Natural killer cell (primary cell): ENCODE measurements at regions not wholly inside any gene's neighbourhood (a gene's known extent, or its start where the extent isn't known, plus 50 kb on each side); places are given as distances from the start of the nearest gene placed in this dataset.

Experiments used
- ATAC-seq, 3 donors: fragments of 150-1000 bp in 2 of 3; fragments of 200-7000 bp in 1 of 3; cut with Tn5 transposase; 1 replicate in 1 of 3; 2 replicates in 2 of 3; pipeline ENCODE4 v1.10.0; 2021; ENCODE audit warnings: mild to moderate bottlenecking in 2 of 3, moderate library complexity in 2 of 3
- DNase-seq, 2 donors: peaks; one replicate each; pipeline versions ENCODE4 v3.0.0 to v3.0.0-alpha.2; 2013 to 2021; ENCODE audit warnings: mixed read lengths in 1 of 2
- H3K27ac ChIP-seq: one replicate; pipeline ENCODE4 v1.5.1; 2013; ENCODE audit warnings: mild to moderate bottlenecking, low read length
- H3K27me3 ChIP-seq: one replicate; pipeline ENCODE4 v1.6.1; 2013; ENCODE audit warnings: low read length; ENCODE audit not compliant: control insufficient read depth, insufficient read depth
- H3K36me3 ChIP-seq: one replicate; pipeline ENCODE4 v1.6.1; 2013; ENCODE audit warnings: low read length; ENCODE audit not compliant: control insufficient read depth, insufficient read depth
- H3K4me1 ChIP-seq: one replicate; pipeline ENCODE4 v1.6.1; 2013; ENCODE audit warnings: low read length; ENCODE audit not compliant: control insufficient read depth, insufficient read depth
- H3K4me3 ChIP-seq: one replicate; pipeline ENCODE4 v1.5.1; 2013; ENCODE audit warnings: low read length
- H3K9me3 ChIP-seq: one replicate; pipeline ENCODE4 v1.6.1; 2013; ENCODE audit warnings: low read length; ENCODE audit not compliant: control insufficient read depth, insufficient read depth
- H3K27ac Mint-ChIP-seq, 2 donors: one replicate each; pipeline ENCODE4 v1.8.0; 2022; ENCODE audit warnings: mild to moderate bottlenecking in 2 of 2, mixed read lengths in 2 of 2, moderate library complexity in 1 of 2
- H3K27me3 Mint-ChIP-seq, 2 donors: one replicate each; pipeline ENCODE4 v1.8.0; 2022; ENCODE audit warnings: low read depth in 2 of 2, mixed read lengths in 2 of 2
- H3K36me3 Mint-ChIP-seq: one replicate; pipeline ENCODE4 v1.8.0; 2022; ENCODE audit warnings: mixed read lengths
- H3K4me1 Mint-ChIP-seq, 2 donors: one replicate each; pipeline ENCODE4 v1.8.0; 2022; ENCODE audit warnings: mixed read lengths in 2 of 2
- H3K4me3 Mint-ChIP-seq: one replicate; pipeline ENCODE4 v1.8.0; 2022; ENCODE audit warnings: mild to moderate bottlenecking, moderate library complexity, mixed read lengths
- H3K9me3 Mint-ChIP-seq, 2 donors: one replicate each; pipeline ENCODE4 v1.8.0; 2022; ENCODE audit warnings: mixed read lengths in 2 of 2
- WGBS: methylation state at CpG from one replicate; pipeline ENCODE4 v1.1.7; 2013; ENCODE audit warnings: missing lambda C conversion rate; ENCODE audit not compliant: insufficient coverage; 5-methylcytosine and 5-hydroxymethylcytosine counted together
- intact Hi-C: fragments of 100-400 bp; cut with micrococcal nuclease; formaldehyde crosslinking; loops from one replicate; pipeline ENCODE4 v1.14.2; 2022
- TF ChIP-seq, protein P1 (sequence below): fragments of 200-600 bp; IDR thresholded peaks from one replicate; pipeline ENCODE4 v1.8.0; 2022; ENCODE audit warnings: antibody characterized with exemption

DNA sequence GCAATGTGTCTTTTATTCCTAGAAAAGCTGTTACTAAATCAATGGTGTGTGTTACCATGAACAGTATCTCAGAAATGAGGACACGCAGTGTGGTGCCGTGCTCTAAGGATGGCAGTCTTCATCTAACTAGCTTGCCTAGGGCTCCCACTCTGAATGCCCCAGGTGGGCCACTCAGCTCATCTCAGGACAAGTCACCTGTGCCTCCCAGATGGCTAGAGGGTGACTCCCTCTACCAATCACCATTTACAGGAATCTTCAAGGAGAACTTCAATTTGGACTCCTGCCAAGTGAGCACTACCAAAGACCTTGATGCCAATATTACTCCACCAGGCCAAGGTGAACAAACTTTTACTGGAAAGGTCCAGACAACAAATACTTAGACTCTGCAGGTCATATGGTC lies 202.8 kb upstream of the FOXQ1 start:
- WGBS, result 47% methylated on average over 2 of the region's 2 CpGs
- H3K27ac ChIP-seq, result no peak overlapping the region
- Mint-ChIP-seq H3K27ac (no peak overlapping the region), H3K36me3 (no peaks in the 10 kb centered on the region), H3K9me3 (no peaks in the 10 kb centered on the region), H3K27me3 (peaks cover 7 to 12% of the 10 kb centered on the region in 2 donors), H3K4me3 (no peak overlapping the region), H3K4me1 (no peaks in the 10 kb centered on the region)
- DNase-seq, result no peak
- H3K36me3 ChIP-seq, result no peaks in the 10 kb centered on the region
- TF ChIP-seq, protein P1, sequence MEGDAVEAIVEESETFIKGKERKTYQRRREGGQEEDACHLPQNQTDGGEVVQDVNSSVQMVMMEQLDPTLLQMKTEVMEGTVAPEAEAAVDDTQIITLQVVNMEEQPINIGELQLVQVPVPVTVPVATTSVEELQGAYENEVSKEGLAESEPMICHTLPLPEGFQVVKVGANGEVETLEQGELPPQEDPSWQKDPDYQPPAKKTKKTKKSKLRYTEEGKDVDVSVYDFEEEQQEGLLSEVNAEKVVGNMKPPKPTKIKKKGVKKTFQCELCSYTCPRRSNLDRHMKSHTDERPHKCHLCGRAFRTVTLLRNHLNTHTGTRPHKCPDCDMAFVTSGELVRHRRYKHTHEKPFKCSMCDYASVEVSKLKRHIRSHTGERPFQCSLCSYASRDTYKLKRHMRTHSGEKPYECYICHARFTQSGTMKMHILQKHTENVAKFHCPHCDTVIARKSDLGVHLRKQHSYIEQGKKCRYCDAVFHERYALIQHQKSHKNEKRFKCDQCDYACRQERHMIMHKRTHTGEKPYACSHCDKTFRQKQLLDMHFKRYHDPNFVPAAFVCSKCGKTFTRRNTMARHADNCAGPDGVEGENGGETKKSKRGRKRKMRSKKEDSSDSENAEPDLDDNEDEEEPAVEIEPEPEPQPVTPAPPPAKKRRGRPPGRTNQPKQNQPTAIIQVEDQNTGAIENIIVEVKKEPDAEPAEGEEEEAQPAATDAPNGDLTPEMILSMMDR, result no peak
- no peaks in the 10 kb centered on the region for H3K9me3 ChIP-seq
- ATAC-seq, result no peak
- H3K27me3 ChIP-seq, result no peaks in the 10 kb centered on the region
- intact Hi-C loops, result no loop called here
- no peaks in the 10 kb centered on the region for H3K4me1 ChIP-seq
- H3K4me3 ChIP-seq, result no peak overlapping the region

DNA sequence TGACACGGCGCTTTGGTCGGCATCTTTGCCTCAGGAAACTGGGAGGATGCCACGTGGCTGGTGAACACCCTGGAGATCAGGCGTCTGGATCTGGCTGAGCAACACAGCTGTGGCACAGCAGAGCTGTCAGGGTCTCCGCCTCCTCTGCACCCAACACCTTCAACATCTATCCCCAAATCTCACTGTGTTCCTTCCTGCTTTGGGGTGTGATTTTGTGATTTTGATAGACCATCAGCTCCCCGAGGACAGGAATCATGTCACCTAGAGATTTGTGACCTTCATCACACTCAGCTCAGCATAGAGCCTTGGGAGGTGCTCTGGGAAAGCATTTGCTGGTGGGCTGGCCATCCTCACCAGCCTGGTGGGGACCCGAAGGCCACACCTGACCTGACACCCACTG lies 203.7 kb upstream of the FOXQ1 start:
- DNase-seq, result no peak
- no peaks in the 10 kb centered on the region for H3K27me3 ChIP-seq
- no peaks in the 10 kb centered on the region for H3K36me3 ChIP-seq
- no peak overlapping the region for H3K4me3 ChIP-seq
- Mint-ChIP-seq H3K4me1 (no peaks in the 10 kb centered on the region), H3K27ac (no peak overlapping the region), H3K4me3 (no peak overlapping the region), H3K9me3 (no peaks in the 10 kb centered on the region), H3K27me3 (peaks cover 12 to 13% of the 10 kb centered on the region in 2 donors), H3K36me3 (no peaks in the 10 kb centered on the region)
- TF ChIP-seq, protein P1, result no peak
- ATAC-seq, result no peak
- no peaks in the 10 kb centered on the region for H3K9me3 ChIP-seq
- H3K27ac ChIP-seq, result no peak overlapping the region
- no peaks in the 10 kb centered on the region for H3K4me1 ChIP-seq
- intact Hi-C loops, result no loop called here
- 83% methylated on average over 7 of the region's 8 CpGs for WGBS

DNA sequence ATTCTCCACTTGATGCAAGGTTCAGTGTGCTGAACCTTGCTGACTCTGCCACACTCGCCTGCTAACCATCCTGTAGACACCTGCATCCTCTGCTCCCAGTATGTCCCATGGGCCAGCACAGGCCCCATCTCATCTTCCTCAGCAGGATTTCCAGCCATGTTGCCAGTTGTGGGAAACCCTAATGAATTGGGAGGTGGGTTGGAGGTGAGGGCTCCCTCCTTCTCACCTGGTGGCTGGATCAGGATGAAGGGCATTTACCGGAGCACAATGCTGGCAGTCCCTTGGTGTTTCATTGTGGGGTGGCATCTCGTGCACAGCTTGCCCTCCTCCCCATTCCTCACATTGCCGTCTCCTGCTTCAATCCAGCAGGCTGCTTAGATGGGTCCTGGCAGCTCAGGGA lies 204.3 kb upstream of the FOXQ1 start:
- intact Hi-C loops, result no loop called here
- H3K4me1 Mint-ChIP-seq, result no peaks in the 10 kb centered on the region
- ATAC-seq (no peak), DNase-seq (no peak)
- TF ChIP-seq, protein P1, result no peak
- H3K4me3 Mint-ChIP-seq, result no peak overlapping the region
- H3K27ac ChIP-seq, result no peak overlapping the region
- H3K27ac Mint-ChIP-seq, result no peak overlapping the region
- H3K27me3 ChIP-seq, result no peaks in the 10 kb centered on the region
- H3K27me3 Mint-ChIP-seq, result peaks cover 12 to 20% of the 10 kb centered on the region in 2 donors
- H3K4me1 ChIP-seq, result no peaks in the 10 kb centered on the region
- H3K9me3 ChIP-seq, result no peaks in the 10 kb centered on the region
- H3K4me3 ChIP-seq, result no peak overlapping the region
- H3K36me3 ChIP-seq, result no peaks in the 10 kb centered on the region
- H3K36me3 Mint-ChIP-seq, result no peaks in the 10 kb centered on the region
- WGBS, result 71% methylated on average over 4 of the region's 4 CpGs
- no peaks in the 10 kb centered on the region for H3K9me3 Mint-ChIP-seq

DNA sequence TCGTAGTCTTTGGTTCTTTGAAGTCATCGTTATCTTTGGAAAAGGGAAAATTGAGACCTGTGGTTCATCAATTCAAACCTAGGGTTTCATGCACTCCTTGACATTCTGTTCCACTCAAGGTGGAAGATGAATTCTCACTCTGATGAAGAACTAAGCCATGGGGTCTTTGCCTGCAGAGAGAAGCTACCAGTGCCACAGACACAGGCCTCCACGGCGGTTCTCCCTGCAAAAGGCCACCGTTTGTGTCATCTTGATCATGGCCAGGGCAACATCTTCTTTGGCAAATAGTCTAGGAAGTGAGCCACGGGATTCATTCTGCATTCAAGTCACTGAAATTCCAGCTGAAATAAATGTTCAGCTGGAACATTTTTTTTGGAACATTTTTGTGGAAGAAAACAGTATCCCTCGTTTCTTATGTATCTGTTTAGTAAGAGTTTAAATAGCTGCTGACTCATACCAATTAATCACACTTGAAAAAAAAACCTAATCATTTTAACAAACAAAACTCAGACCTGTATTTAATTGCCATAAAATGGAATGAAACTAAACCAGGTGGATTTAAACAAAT lies 206.0 kb upstream of the FOXQ1 start:
- 77% methylated on average over 6 of the region's 7 CpGs for WGBS
- intact Hi-C loops, result no loop called here
- Mint-ChIP-seq H3K36me3 (no peaks in the 10 kb centered on the region), H3K27me3 (peaks cover 15 to 35% of the 10 kb centered on the region in 2 donors), H3K4me1 (no peaks in the 10 kb centered on the region), H3K27ac (no peak overlapping the region), H3K9me3 (no peaks in the 10 kb centered on the region), H3K4me3 (no peak overlapping the region)
- ATAC-seq, result no peak
- no peaks in the 10 kb centered on the region for H3K36me3 ChIP-seq
- no peak overlapping the region for H3K27ac ChIP-seq
- no peak for DNase-seq
- H3K27me3 ChIP-seq, result no peaks in the 10 kb centered on the region
- H3K4me1 ChIP-seq, result no peaks in the 10 kb centered on the region
- H3K4me3 ChIP-seq, result no peak overlapping the region
- H3K9me3 ChIP-seq, result no peaks in the 10 kb centered on the region
- TF ChIP-seq, protein P1, result no peak
